ENCODE measurements at regions not wholly inside any gene's neighbourhood (a gene's known extent, or its start where the extent isn't known, plus 50 kb on each side); places are given as distances from the start of the nearest gene placed in this dataset.

DNA sequence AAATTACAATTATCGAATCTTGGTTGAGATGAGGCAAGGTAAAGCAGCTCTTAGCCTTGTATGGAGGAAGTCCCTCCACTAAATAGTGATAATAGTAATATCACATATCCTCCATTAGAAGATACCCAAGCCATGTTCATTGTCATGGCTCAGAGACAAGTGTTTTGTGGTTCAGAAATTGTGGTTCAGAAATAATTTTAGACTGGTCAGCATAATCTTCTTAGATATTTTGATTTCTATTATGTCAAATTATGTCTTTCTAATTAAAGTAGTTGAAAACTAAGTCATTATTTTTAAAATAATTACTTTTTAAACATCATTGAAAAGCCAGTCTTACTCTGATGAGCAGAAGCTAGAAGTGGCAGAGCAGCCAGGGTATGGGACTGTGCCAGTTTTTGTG is 507.7 kb downstream of the HTR7 start:
- Histone ChIP-seq H3K9me3 (no peaks in the 10 kb centered on the region), H3K27ac (no peak overlapping the region), H3K4me3 (no peak overlapping the region), H3K36me3 (no peaks in the 10 kb centered on the region), H3K27me3 (no peaks in the 10 kb centered on the region), H3K4me1 (no peaks in the 10 kb centered on the region)
- TF ChIP-seq, protein P1, sequence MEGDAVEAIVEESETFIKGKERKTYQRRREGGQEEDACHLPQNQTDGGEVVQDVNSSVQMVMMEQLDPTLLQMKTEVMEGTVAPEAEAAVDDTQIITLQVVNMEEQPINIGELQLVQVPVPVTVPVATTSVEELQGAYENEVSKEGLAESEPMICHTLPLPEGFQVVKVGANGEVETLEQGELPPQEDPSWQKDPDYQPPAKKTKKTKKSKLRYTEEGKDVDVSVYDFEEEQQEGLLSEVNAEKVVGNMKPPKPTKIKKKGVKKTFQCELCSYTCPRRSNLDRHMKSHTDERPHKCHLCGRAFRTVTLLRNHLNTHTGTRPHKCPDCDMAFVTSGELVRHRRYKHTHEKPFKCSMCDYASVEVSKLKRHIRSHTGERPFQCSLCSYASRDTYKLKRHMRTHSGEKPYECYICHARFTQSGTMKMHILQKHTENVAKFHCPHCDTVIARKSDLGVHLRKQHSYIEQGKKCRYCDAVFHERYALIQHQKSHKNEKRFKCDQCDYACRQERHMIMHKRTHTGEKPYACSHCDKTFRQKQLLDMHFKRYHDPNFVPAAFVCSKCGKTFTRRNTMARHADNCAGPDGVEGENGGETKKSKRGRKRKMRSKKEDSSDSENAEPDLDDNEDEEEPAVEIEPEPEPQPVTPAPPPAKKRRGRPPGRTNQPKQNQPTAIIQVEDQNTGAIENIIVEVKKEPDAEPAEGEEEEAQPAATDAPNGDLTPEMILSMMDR (IDR thresholded peaks at IDR 0.05), result no peak
- no peak for TF ChIP-seq POLR2A (IDR thresholded peaks at IDR 0.05)
- intact Hi-C loops (cut with DNase I; ENCODE audit: low total_unique reads), result no loop called here
- no peak for DNase-seq

DNA sequence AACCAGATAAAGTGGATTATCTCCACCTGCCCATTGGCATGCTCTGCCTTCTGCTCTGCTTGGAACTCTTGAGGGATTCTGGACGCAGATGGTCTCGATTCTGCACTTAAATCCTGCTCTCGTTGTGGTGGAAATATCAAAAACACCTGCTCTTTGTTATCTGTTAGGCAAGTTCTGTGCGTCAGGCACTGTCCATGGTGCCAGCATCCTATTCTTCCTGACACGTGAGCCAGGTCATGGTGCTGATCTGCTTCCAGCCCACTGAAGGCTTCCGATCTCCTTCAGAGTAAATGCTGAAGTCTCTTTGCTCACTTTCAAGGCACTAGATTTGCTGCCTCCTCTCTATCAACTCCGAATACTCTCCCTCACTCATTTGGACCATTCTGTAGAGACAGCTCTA is 505.6 kb downstream of the HTR7 start:
- H3K27ac ChIP-seq, result no peak overlapping the region
- H3K4me3 ChIP-seq, result no peak overlapping the region
- H3K9me3 ChIP-seq, result no peaks in the 10 kb centered on the region
- no peak for TF ChIP-seq POLR2A (IDR thresholded peaks at IDR 0.05)
- TF ChIP-seq, protein P1 (IDR thresholded peaks at IDR 0.05), result no peak
- no peaks in the 10 kb centered on the region for H3K27me3 ChIP-seq
- no peak for DNase-seq
- H3K4me1 ChIP-seq, result no peaks in the 10 kb centered on the region
- intact Hi-C loops (cut with DNase I; ENCODE audit: low total_unique reads), result no loop called here
- no peaks in the 10 kb centered on the region for H3K36me3 ChIP-seq

DNA sequence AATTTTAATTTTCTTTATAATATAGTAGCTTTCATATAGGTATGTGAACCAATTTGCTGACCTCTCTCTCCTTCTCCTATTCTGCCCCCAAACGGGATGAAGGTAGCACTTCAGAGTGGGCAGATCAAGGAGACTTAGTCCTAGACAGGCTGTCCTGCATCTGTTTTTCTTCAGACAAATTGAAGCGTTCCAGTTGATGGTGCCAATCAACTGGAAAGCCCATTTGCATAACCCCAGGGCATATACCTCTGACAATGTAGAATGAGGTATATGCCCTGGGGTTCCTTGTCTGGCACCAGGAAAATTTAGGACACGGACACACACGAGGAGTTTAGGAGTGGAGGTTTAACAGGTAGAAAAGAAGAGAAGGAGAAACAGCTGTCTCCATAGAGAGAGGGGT is 502.9 kb downstream of the HTR7 start:
- Histone ChIP-seq H3K4me1 (no peaks in the 10 kb centered on the region), H3K36me3 (no peaks in the 10 kb centered on the region), H3K27me3 (no peaks in the 10 kb centered on the region), H3K27ac (no peak overlapping the region), H3K9me3 (no peaks in the 10 kb centered on the region), H3K4me3 (no peak overlapping the region)
- intact Hi-C loops (cut with DNase I; ENCODE audit: low total_unique reads), result no loop called here
- no peak for DNase-seq
- TF ChIP-seq, protein P1 (IDR thresholded peaks at IDR 0.05), result no peak
- no peak for TF ChIP-seq POLR2A (IDR thresholded peaks at IDR 0.05)

DNA sequence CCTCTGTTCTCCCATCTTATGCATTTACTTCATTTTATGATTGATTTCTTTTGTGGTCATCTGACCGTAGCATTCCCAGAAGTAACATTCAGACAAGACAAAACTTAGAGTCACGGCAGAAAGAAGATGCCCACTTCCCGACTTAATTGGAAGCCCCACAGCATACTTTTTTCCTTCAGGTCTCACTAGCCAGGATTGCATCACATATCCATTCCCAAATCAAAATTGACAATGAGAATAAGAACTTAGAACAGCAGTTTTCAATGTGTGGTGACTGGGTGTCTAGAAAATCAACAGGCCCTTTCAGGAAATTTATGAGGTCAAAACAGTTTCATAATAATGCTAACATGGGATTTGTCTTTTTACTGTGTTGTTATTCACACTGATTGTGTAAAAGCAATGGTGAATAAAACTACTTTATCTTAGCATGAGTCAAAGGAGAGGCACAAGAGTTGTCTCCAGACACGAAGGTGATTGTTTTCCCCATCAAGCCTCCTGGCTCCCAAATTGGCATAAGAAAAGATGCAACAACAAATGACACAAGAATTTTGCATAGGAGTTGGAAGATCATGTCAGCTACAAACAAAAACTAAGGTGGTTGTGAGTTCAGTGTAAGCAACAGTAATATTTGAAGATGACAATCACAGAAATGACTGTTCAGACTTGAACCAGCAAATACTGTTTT is 493.9 kb downstream of the HTR7 start:
- H3K9me3 ChIP-seq, result no peaks in the 10 kb centered on the region
- no peaks in the 10 kb centered on the region for H3K4me1 ChIP-seq
- TF ChIP-seq, protein P1 (IDR thresholded peaks at IDR 0.05), result no peak
- TF ChIP-seq POLR2A (IDR thresholded peaks at IDR 0.05), result no peak
- intact Hi-C loops (cut with DNase I; ENCODE audit: low total_unique reads), result no loop called here
- no peak for DNase-seq
- no peak overlapping the region for H3K27ac ChIP-seq
- H3K36me3 ChIP-seq, result no peaks in the 10 kb centered on the region
- no peak overlapping the region for H3K4me3 ChIP-seq
- no peaks in the 10 kb centered on the region for H3K27me3 ChIP-seq

DNA sequence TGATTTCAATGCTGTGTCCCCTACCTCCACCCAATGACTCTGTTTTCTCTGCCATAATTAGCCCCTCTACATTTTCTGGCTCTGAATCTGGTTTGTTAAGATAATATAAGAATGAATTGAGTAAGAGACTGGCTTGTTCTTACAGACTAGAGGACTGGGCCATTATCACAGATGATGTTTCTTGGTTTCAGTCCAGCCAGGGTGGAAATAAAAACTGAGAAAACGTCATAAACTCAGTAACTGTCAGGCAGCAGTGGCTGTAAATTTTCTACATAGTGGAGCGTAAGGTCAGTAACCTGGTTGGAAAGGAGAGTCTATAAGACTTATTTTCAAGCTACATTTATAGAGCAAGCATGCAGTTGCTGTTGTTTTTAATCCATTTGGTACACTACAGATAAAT is 485.4 kb downstream of the HTR7 start:
- Histone ChIP-seq H3K27ac (no peak overlapping the region), H3K36me3 (no peaks in the 10 kb centered on the region), H3K4me1 (no peaks in the 10 kb centered on the region), H3K9me3 (no peaks in the 10 kb centered on the region), H3K27me3 (no peaks in the 10 kb centered on the region), H3K4me3 (no peak overlapping the region)
- intact Hi-C loops (cut with DNase I; ENCODE audit: low total_unique reads), result no loop called here
- no peak for DNase-seq
- TF ChIP-seq POLR2A (IDR thresholded peaks at IDR 0.05), result no peak
- TF ChIP-seq, protein P1 (IDR thresholded peaks at IDR 0.05), result no peak
